MM.1S (cell line): ENCODE measurements at regions not wholly inside any gene's neighbourhood (a gene's known extent, or its start where the extent isn't known, plus 50 kb on each side); places are given as distances from the start of the nearest gene placed in this dataset.

ENCODE experiments used
- DNase-seq: peaks from one replicate; pipeline ENCODE4 v3.0.0-alpha.2; 2015
- H2AFZ ChIP-seq: fragments of 300-600 bp; sonication (generic); 2 replicates; pipeline ENCODE4 v1.6.0; 2016; ENCODE audit warnings: antibody characterized with exemption, low read length
- H3F3A ChIP-seq: fragments of 300-600 bp; sonication (generic); 2 replicates; pipeline ENCODE4 v1.6.1; 2016; ENCODE audit warnings: mild to moderate bottlenecking, antibody characterized with exemption, low read length, moderate library complexity, mixed read lengths; ENCODE audit not compliant: insufficient read depth
- H3K27ac ChIP-seq: fragments of 300-600 bp; sonication (generic); 2 replicates; pipeline ENCODE4 v1.5.1; 2016; ENCODE audit warnings: mild to moderate bottlenecking, low read length
- H3K27me3 ChIP-seq: fragments of 300-600 bp; sonication (generic); replicated peaks from 2 replicates; pipeline ENCODE4 v1.6.0; 2016; ENCODE audit warnings: low read length; ENCODE audit not compliant: insufficient read depth
- H3K36me3 ChIP-seq: fragments of 300-600 bp; sonication (generic); replicated peaks from 2 replicates; pipeline ENCODE4 v1.6.1; 2016; ENCODE audit warnings: mild to moderate bottlenecking, low read length, mixed read lengths; ENCODE audit not compliant: insufficient read depth
- H3K4me1 ChIP-seq: fragments of 300-600 bp; sonication (generic); 2 replicates; pipeline ENCODE4 v1.6.1; 2016; ENCODE audit warnings: low read length, mixed read lengths
- H3K4me2 ChIP-seq: fragments of 300-600 bp; sonication (generic); 2 replicates; pipeline ENCODE4 v1.6.0; 2016; ENCODE audit warnings: low read depth, low read length
- H3K4me3 ChIP-seq: fragments of 300-600 bp; sonication (generic); 2 replicates; pipeline ENCODE4 v1.5.1; 2016; ENCODE audit warnings: low read length, mixed read lengths
- H3K79me2 ChIP-seq: fragments of 300-600 bp; sonication (generic); 2 replicates; pipeline ENCODE4 v1.6.1; 2016; ENCODE audit warnings: mixed run types, low read length, mixed read lengths
- H3K9ac ChIP-seq: fragments of 300-600 bp; sonication (generic); 2 replicates; pipeline ENCODE4 v1.6.1; 2016; ENCODE audit warnings: low read length, mixed read lengths
- H3K9me2 ChIP-seq: fragments of 300-600 bp; sonication (generic); replicated peaks from 2 replicates; pipeline ENCODE4 v1.6.1; 2016; ENCODE audit warnings: mild to moderate bottlenecking, low read length, mixed read lengths; ENCODE audit not compliant: insufficient read depth
- H3K9me3 ChIP-seq: fragments of 300-600 bp; sonication (generic); replicated peaks from 2 replicates; pipeline ENCODE4 v1.6.1; 2016; ENCODE audit warnings: mild to moderate bottlenecking, low read length, mixed read lengths; ENCODE audit not compliant: insufficient read depth
- H4K20me1 ChIP-seq: fragments of 300-600 bp; sonication (generic); 2 replicates; pipeline ENCODE4 v1.6.1; 2016; ENCODE audit warnings: mild to moderate bottlenecking, low read length, moderate library complexity, mixed read lengths; ENCODE audit not compliant: insufficient read depth
- CTCF ChIP-seq: fragments of 300-600 bp; sonication (generic); IDR thresholded peaks from 2 replicates; pipeline ENCODE4 v1.5.1; 2016; ENCODE audit warnings: antibody characterized with exemption, low read length, mixed read lengths
- EZH2 ChIP-seq: fragments of 300-600 bp; sonication (generic); optimal IDR thresholded peaks from 2 replicates; pipeline ENCODE3; 2017; ENCODE audit warnings: low read depth, mild to moderate bottlenecking, antibody characterized with exemption, low read length, mixed read lengths
- EZH2phosphoT487 ChIP-seq: fragments of 300-600 bp; sonication (generic); IDR thresholded peaks from 2 replicates; pipeline ENCODE4 v1.6.1; 2018; ENCODE audit warnings: antibody characterized with exemption, low read length

- TF ChIP-seq EZH2 (no peak), EZH2phosphoT487 (no peak), CTCF (no peak)
- H3K4me2 ChIP-seq: no peak overlapping the region
- no peaks in the 10 kb centered on the region for H3K79me2 ChIP-seq
- no peaks in the 10 kb centered on the region for H3F3A ChIP-seq
- no peak for DNase-seq
- H3K4me3 ChIP-seq: no peak overlapping the region
- H3K27me3 ChIP-seq: no peaks in the 10 kb centered on the region
- H3K9me2 ChIP-seq: no peaks in the 10 kb centered on the region
- H3K4me1 ChIP-seq: no peaks in the 10 kb centered on the region
- H2AFZ ChIP-seq: no peak overlapping the region
- no peaks in the 10 kb centered on the region for H3K36me3 ChIP-seq
- no peaks in the 10 kb centered on the region for H4K20me1 ChIP-seq
- H3K9me3 ChIP-seq: no peaks in the 10 kb centered on the region
- no peak overlapping the region for H3K27ac ChIP-seq
- no peak overlapping the region for H3K9ac ChIP-seq
Observed at GRCh38 chr2:222127660-222128059, 171.1 kb downstream of the PAX3 start.

DNA sequence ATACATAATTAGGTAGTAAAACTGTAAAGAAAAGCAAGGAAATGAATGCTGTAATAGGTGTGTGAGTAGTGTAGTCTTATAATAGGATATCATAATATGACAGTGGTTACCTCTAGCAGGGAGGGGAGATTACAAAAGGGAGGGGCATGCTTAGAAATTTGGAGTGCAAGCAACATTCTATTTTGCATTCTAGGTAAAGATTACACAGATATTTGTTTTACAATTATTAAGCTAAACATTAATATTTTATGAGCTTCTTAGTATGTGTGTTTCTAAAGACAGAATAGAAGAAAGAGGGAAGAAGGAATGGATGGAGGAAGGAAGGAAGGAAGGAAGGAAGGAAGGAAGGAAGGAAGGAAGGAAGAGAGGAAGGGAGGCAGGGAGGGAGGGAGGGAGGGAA lies 177.9 kb downstream of the PAX3 start:
- Histone ChIP-seq H2AFZ (no peak overlapping the region), H3K27me3 (no peaks in the 10 kb centered on the region), H3K9me2 (no peaks in the 10 kb centered on the region), H3K4me3 (no peak overlapping the region), H3K79me2 (no peaks in the 10 kb centered on the region), H3K27ac (no peak overlapping the region), H3K9me3 (no peaks in the 10 kb centered on the region), H4K20me1 (no peaks in the 10 kb centered on the region), H3K36me3 (no peaks in the 10 kb centered on the region), H3K9ac (no peak overlapping the region), H3F3A (no peaks in the 10 kb centered on the region), H3K4me2 (no peak overlapping the region), H3K4me1 (no peaks in the 10 kb centered on the region)
- no peak for DNase-seq
- TF ChIP-seq EZH2: no peak

DNA sequence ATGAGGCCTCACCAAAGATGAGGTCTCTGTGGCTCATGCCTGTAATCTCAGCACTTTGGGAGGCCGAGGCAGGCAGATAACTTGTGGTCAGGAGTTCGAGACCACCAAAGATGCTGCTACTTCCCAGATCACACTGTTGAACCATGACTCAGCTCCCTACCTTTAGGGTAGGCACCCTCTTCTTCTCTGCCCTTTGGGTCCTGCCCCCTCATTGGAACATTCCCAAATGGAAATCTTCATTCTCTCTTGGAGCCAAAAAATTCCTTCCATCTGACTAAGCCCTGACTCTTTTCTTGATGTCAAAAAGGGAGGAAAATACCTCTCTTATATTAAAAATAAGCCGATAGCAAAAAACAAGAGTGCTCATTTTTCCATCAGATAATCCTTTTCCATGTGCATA lies 183.5 kb downstream of the PAX3 start:
- H3K27ac ChIP-seq: no peak overlapping the region
- no peak overlapping the region for H3K4me3 ChIP-seq
- H3K9me2 ChIP-seq: no peaks in the 10 kb centered on the region
- H3K27me3 ChIP-seq: no peaks in the 10 kb centered on the region
- no peak overlapping the region for H3K9ac ChIP-seq
- no peaks in the 10 kb centered on the region for H3K79me2 ChIP-seq
- no peak for DNase-seq
- no peak overlapping the region for H2AFZ ChIP-seq
- no peaks in the 10 kb centered on the region for H3K36me3 ChIP-seq
- no peak for TF ChIP-seq EZH2
- TF ChIP-seq EZH2phosphoT487: no peak
- no peak for TF ChIP-seq CTCF
- no peaks in the 10 kb centered on the region for H3K9me3 ChIP-seq
- no peaks in the 10 kb centered on the region for H3F3A ChIP-seq
- no peak overlapping the region for H3K4me2 ChIP-seq
- H4K20me1 ChIP-seq: no peaks in the 10 kb centered on the region
- no peaks in the 10 kb centered on the region for H3K4me1 ChIP-seq

DNA sequence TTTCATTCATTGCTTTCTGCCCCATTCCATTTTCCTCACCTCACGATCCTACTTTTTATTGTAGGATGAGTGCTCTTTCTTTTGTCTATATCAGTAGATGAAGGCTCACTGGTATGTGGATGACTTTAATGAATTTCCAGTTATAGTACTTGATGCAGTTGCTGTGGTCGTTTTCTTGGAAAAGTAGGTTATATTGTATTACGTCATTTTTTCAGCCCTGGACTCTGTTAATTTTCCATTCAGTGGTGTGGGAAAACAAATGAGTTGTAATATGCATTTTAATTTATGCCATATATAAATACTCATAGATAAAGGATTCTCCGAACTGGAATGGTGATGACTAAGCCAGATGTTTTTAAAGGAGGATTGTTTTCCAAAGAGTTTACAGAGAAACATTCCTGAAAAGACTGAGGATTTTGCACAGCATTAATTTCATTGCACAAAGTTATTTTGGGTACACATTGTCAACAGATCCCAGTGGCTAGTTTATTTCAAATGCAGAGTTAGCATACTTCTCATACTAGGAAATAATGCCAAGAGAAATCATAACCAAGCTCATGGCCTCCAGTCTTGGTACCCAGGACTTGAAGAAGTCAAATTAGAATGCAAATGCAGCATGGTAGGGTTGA lies 189.7 kb downstream of the PAX3 start:
- no peak overlapping the region for H3K9ac ChIP-seq
- no peak for DNase-seq
- no peak for TF ChIP-seq EZH2
- no peak for TF ChIP-seq EZH2phosphoT487
- no peak for TF ChIP-seq CTCF
- H3F3A ChIP-seq: no peaks in the 10 kb centered on the region
- no peaks in the 10 kb centered on the region for H3K9me2 ChIP-seq
- H3K27me3 ChIP-seq: no peaks in the 10 kb centered on the region
- H3K27ac ChIP-seq: no peak overlapping the region
- no peaks in the 10 kb centered on the region for H3K79me2 ChIP-seq
- no peaks in the 10 kb centered on the region for H3K36me3 ChIP-seq
- H3K4me3 ChIP-seq: no peak overlapping the region
- H4K20me1 ChIP-seq: no peaks in the 10 kb centered on the region
- H3K4me1 ChIP-seq: no peaks in the 10 kb centered on the region
- H3K9me3 ChIP-seq: no peaks in the 10 kb centered on the region
- no peak overlapping the region for H3K4me2 ChIP-seq
- no peak overlapping the region for H2AFZ ChIP-seq
